GM12891 (cell line): ENCODE measurements at regions not wholly inside any gene's neighbourhood (a gene's known extent, or its start where the extent isn't known, plus 50 kb on each side); places are given as distances from the start of the nearest gene placed in this dataset.

Experiments
- POLR2A ChIP-seq: IDR thresholded peaks from 2 replicates; pipeline ENCODE4 v1.6.1; 2011; ENCODE audit warnings: low read depth, low read length, control low read depth
- POLR2AphosphoS5 ChIP-seq: IDR thresholded peaks from 2 replicates; pipeline ENCODE4 v1.6.1; 2011; ENCODE audit warnings: low read depth, low read length, control low read depth
- TAF1 ChIP-seq: IDR thresholded peaks from 2 replicates; pipeline ENCODE4 v1.6.1; 2011; ENCODE audit warnings: low read depth, low read length, control low read depth

- TF ChIP-seq POLR2AphosphoS5 = no peak
- no peak for TF ChIP-seq TAF1
- TF ChIP-seq POLR2A = no peak
Measured at GRCh38 chr15:94086341-94086740, 145.0 kb upstream of the MCTP2 start.
